ENCODE measurements at regions not wholly inside any gene's neighbourhood (a gene's known extent, or its start where the extent isn't known, plus 50 kb on each side); places are given as distances from the start of the nearest gene placed in this dataset.

GRCh38 chr10:109281347-109281746, 642.0 kb downstream of the XPNPEP1 start:
- no peaks in the 10 kb centered on the region for H3K36me3 ChIP-seq (ENCODE audit: control insufficient read depth in 1 of 2, insufficient read depth in 2 of 2, low read length in 2 of 2)
- H4K20me1 ChIP-seq (ENCODE audit: insufficient read depth), result no peaks in the 10 kb centered on the region
- CTCF ChIA-PET, result no interaction called here
- no peak overlapping the region for H3K9ac ChIP-seq (ENCODE audit: low read length)
- no peak for DNase-seq (ENCODE audit: low read depth, low spot score)
- H3K27me3 ChIP-seq (ENCODE audit: insufficient read depth, low read length), result no peaks in the 10 kb centered on the region
- POLR2A ChIA-PET, result no interaction called here
- intact Hi-C loops (cut with micrococcal nuclease), result no loop called here
- no peaks in the 10 kb centered on the region for H3K9me2 ChIP-seq (ENCODE audit: insufficient read depth)
- no TSS peak for BruUV-seq (replicated peaks)
- H3K4me1 ChIP-seq (ENCODE audit: control insufficient read depth in 1 of 2, insufficient read depth in 2 of 2, low read length in 2 of 2), result no peaks in the 10 kb centered on the region
- no peak for ATAC-seq
- no peak for TF ChIP-seq ZFX (IDR thresholded peaks at IDR 0.05)
- TF ChIP-seq RAD21 (IDR thresholded peaks at IDR 0.05; ENCODE audit: low read depth), result no peak
- TF ChIP-seq SIN3A (IDR thresholded peaks at IDR 0.05; ENCODE audit: low read depth), result no peak
- TF ChIP-seq EZH2 (IDR thresholded peaks at IDR 0.05), result no peak
- no peak for TF ChIP-seq TCF7L2 (IDR thresholded peaks at IDR 0.05; ENCODE audit: borderline replicate concordance, extremely low read depth, insufficient read depth, insufficient read length)
- no peak for TF ChIP-seq ZNF274 (IDR thresholded peaks at IDR 0.05; ENCODE audit: low read depth, low read length)
- TF ChIP-seq ZBTB33 (IDR thresholded peaks at IDR 0.05; ENCODE audit: extremely low read depth, insufficient replicate concordance, low read length), result no peak
- RAD21 ChIA-PET (ENCODE audit: low non-redundant PET in 1 of 2, low total read pairs in 2 of 2, uncharacterized antibody in 2 of 2, unreplicated experiment in 2 of 2), result no interaction called here
- H2AFZ ChIP-seq (ENCODE audit: low read depth, low read length, poor library complexity, severe bottlenecking), result no peak overlapping the region
- no peak overlapping the region for H3K4me2 ChIP-seq (ENCODE audit: low read length)
- no peaks in the 10 kb centered on the region for H3K79me2 ChIP-seq (ENCODE audit: insufficient read depth, low read length)
- H3K9me3 ChIP-seq (ENCODE audit: control insufficient read depth in 1 of 2, insufficient read depth in 1 of 2, low read depth in 1 of 2, low read length in 2 of 2), result peaks cover 16 to 24% of the 10 kb centered on the region in 2 experiments; a peak in 2 of 4 replicates
- no peak overlapping the region for H3K4me3 ChIP-seq (replicated peaks in 1 of 2; ENCODE audit: low read depth in 1 of 2, low read length in 2 of 2)
- H3K27ac ChIP-seq (ENCODE audit: low read depth, low read length), result no peak overlapping the region

- Histone ChIP-seq H3K27ac (ENCODE audit: low read depth, low read length) (no peak overlapping the region), H3K4me2 (ENCODE audit: low read length) (no peak overlapping the region), H3K36me3 (ENCODE audit: control insufficient read depth in 1 of 2, insufficient read depth in 2 of 2, low read length in 2 of 2) (no peaks in the 10 kb centered on the region), H3K4me3 (replicated peaks in 1 of 2; ENCODE audit: low read depth in 1 of 2, low read length in 2 of 2) (no peak overlapping the region), H3K27me3 (ENCODE audit: insufficient read depth, low read length) (no peaks in the 10 kb centered on the region), H4K20me1 (ENCODE audit: insufficient read depth) (no peaks in the 10 kb centered on the region), H3K9me2 (ENCODE audit: insufficient read depth) (no peaks in the 10 kb centered on the region), H3K4me1 (ENCODE audit: control insufficient read depth in 1 of 2, insufficient read depth in 2 of 2, low read length in 2 of 2) (no peaks in the 10 kb centered on the region), H3K79me2 (ENCODE audit: insufficient read depth, low read length) (no peaks in the 10 kb centered on the region), H3K9me3 (ENCODE audit: control insufficient read depth in 1 of 2, insufficient read depth in 1 of 2, low read depth in 1 of 2, low read length in 2 of 2) (peaks cover 16 to 20% of the 10 kb centered on the region in 2 experiments; a peak in 2 of 4 replicates), H3K9ac (ENCODE audit: low read length) (no peak overlapping the region), H2AFZ (ENCODE audit: low read depth, low read length, poor library complexity, severe bottlenecking) (no peak overlapping the region)
- CTCF ChIA-PET, result no interaction called here
- intact Hi-C loops (cut with micrococcal nuclease), result no loop called here
- no peak for DNase-seq (ENCODE audit: low read depth, low spot score)
- POLR2A ChIA-PET, result no interaction called here
- BruUV-seq (replicated peaks), result no TSS peak
- no peak for ATAC-seq
- RAD21 ChIA-PET (ENCODE audit: low non-redundant PET in 1 of 2, low total read pairs in 2 of 2, uncharacterized antibody in 2 of 2, unreplicated experiment in 2 of 2), result no interaction called here
- no peak for TF ChIP-seq TCF7L2 (IDR thresholded peaks at IDR 0.05; ENCODE audit: borderline replicate concordance, extremely low read depth, insufficient read depth, insufficient read length)
- no peak for TF ChIP-seq EZH2phosphoT487 (IDR thresholded peaks at IDR 0.05; ENCODE audit: borderline replicate concordance)
- no peak for TF ChIP-seq EGR1 (IDR thresholded peaks at IDR 0.05; ENCODE audit: low read depth)
- no peak for TF ChIP-seq RAD21 (IDR thresholded peaks at IDR 0.05; ENCODE audit: low read depth)
- no peak for TF ChIP-seq EZH2 (IDR thresholded peaks at IDR 0.05)
- TF ChIP-seq ZNF274 (IDR thresholded peaks at IDR 0.05; ENCODE audit: low read depth, low read length), result no peak
- TF ChIP-seq POLR2A (IDR thresholded peaks at IDR 0.05; ENCODE audit: borderline replicate concordance, extremely low read depth, insufficient read depth, insufficient read length), result no peak
- TF ChIP-seq ATF3 (IDR thresholded peaks at IDR 0.05), result no peak
- no peak for TF ChIP-seq ZBTB33 (IDR thresholded peaks at IDR 0.05; ENCODE audit: extremely low read depth, insufficient replicate concordance, low read length)
- TF ChIP-seq MAX (IDR thresholded peaks at IDR 0.05), result no peak
- TF ChIP-seq CBX3 (IDR thresholded peaks at IDR 0.05; ENCODE audit: low read depth), result no peak
- TF ChIP-seq JUND (IDR thresholded peaks at IDR 0.05), result no peak
- no peak for TF ChIP-seq FOSL1 (IDR thresholded peaks at IDR 0.05; ENCODE audit: low read depth)
- TF ChIP-seq SRF (IDR thresholded peaks at IDR 0.05; ENCODE audit: low read depth), result no peak
Observed at GRCh38 chr10:109280837-109281236, 642.5 kb downstream of the XPNPEP1 start.

All from HCT116 (cell line).